Natural killer cell (primary cell): ENCODE measurements at regions not wholly inside any gene's neighbourhood (a gene's known extent, or its start where the extent isn't known, plus 50 kb on each side); places are given as distances from the start of the nearest gene placed in this dataset.

Experiments
- ATAC-seq, 3 donors: fragments of 150-1000 bp in 2 of 3; fragments of 200-7000 bp in 1 of 3; cut with Tn5 transposase; 1 replicate in 1 of 3; 2 replicates in 2 of 3; pipeline ENCODE4 v1.10.0; 2021; ENCODE audit warnings: mild to moderate bottlenecking in 2 of 3, moderate library complexity in 2 of 3
- DNase-seq, 2 donors: peaks; one replicate each; pipeline versions ENCODE4 v3.0.0 to v3.0.0-alpha.2; 2013 to 2021; ENCODE audit warnings: mixed read lengths in 1 of 2
- H3K27ac ChIP-seq: one replicate; pipeline ENCODE4 v1.5.1; 2013; ENCODE audit warnings: mild to moderate bottlenecking, low read length
- H3K27me3 ChIP-seq: one replicate; pipeline ENCODE4 v1.6.1; 2013; ENCODE audit warnings: low read length; ENCODE audit not compliant: control insufficient read depth, insufficient read depth
- H3K36me3 ChIP-seq: one replicate; pipeline ENCODE4 v1.6.1; 2013; ENCODE audit warnings: low read length; ENCODE audit not compliant: control insufficient read depth, insufficient read depth
- H3K4me1 ChIP-seq: one replicate; pipeline ENCODE4 v1.6.1; 2013; ENCODE audit warnings: low read length; ENCODE audit not compliant: control insufficient read depth, insufficient read depth
- H3K4me3 ChIP-seq: one replicate; pipeline ENCODE4 v1.5.1; 2013; ENCODE audit warnings: low read length
- H3K9me3 ChIP-seq: one replicate; pipeline ENCODE4 v1.6.1; 2013; ENCODE audit warnings: low read length; ENCODE audit not compliant: control insufficient read depth, insufficient read depth
- H3K27ac Mint-ChIP-seq, 2 donors: one replicate each; pipeline ENCODE4 v1.8.0; 2022; ENCODE audit warnings: mild to moderate bottlenecking in 2 of 2, mixed read lengths in 2 of 2, moderate library complexity in 1 of 2
- H3K27me3 Mint-ChIP-seq, 2 donors: one replicate each; pipeline ENCODE4 v1.8.0; 2022; ENCODE audit warnings: low read depth in 2 of 2, mixed read lengths in 2 of 2
- H3K36me3 Mint-ChIP-seq: one replicate; pipeline ENCODE4 v1.8.0; 2022; ENCODE audit warnings: mixed read lengths
- H3K4me1 Mint-ChIP-seq, 2 donors: one replicate each; pipeline ENCODE4 v1.8.0; 2022; ENCODE audit warnings: mixed read lengths in 2 of 2
- H3K4me3 Mint-ChIP-seq: one replicate; pipeline ENCODE4 v1.8.0; 2022; ENCODE audit warnings: mild to moderate bottlenecking, moderate library complexity, mixed read lengths
- H3K9me3 Mint-ChIP-seq, 2 donors: one replicate each; pipeline ENCODE4 v1.8.0; 2022; ENCODE audit warnings: mixed read lengths in 2 of 2
- WGBS: methylation state at CpG from one replicate; pipeline ENCODE4 v1.1.7; 2013; ENCODE audit warnings: missing lambda C conversion rate; ENCODE audit not compliant: insufficient coverage; 5-methylcytosine and 5-hydroxymethylcytosine counted together
- intact Hi-C: fragments of 100-400 bp; cut with micrococcal nuclease; formaldehyde crosslinking; loops from one replicate; pipeline ENCODE4 v1.14.2; 2022
- TF ChIP-seq, protein P1 (sequence below): fragments of 200-600 bp; IDR thresholded peaks from one replicate; pipeline ENCODE4 v1.8.0; 2022; ENCODE audit warnings: antibody characterized with exemption

DNA sequence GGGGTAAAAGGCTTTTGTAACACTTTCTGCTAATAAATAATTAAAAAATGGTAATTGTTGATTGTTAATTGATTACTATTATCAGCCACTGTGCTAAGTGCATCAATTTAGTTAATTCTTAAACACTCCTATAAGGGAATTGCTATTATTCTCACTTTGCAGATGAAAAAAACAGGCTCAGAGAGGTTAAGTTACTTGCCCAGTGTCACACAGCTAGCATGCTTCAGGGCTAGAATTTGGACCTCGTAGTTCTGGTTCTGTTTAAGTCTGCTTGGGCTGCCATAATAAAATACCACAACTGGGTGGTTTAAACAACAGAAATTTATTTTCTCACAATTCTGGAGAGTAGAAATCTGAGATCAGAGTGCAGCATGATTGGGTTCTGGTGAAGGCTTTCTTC, 164.8 kb upstream of the TBX18 start:
- no peak for DNase-seq
- Histone ChIP-seq H3K27ac (no peak overlapping the region), H3K36me3 (no peaks in the 10 kb centered on the region), H3K9me3 (no peaks in the 10 kb centered on the region), H3K4me1 (no peaks in the 10 kb centered on the region), H3K4me3 (no peak overlapping the region), H3K27me3 (no peaks in the 10 kb centered on the region)
- Mint-ChIP-seq H3K9me3 (peaks cover 3 to 5% of the 10 kb centered on the region in 2 donors), H3K4me3 (no peak overlapping the region), H3K36me3 (no peaks in the 10 kb centered on the region), H3K4me1 (no peaks in the 10 kb centered on the region), H3K27me3 (no peaks in the 10 kb centered on the region), H3K27ac (no peak overlapping the region)
- intact Hi-C loops = no loop called here
- no peak for ATAC-seq
- TF ChIP-seq, protein P1, sequence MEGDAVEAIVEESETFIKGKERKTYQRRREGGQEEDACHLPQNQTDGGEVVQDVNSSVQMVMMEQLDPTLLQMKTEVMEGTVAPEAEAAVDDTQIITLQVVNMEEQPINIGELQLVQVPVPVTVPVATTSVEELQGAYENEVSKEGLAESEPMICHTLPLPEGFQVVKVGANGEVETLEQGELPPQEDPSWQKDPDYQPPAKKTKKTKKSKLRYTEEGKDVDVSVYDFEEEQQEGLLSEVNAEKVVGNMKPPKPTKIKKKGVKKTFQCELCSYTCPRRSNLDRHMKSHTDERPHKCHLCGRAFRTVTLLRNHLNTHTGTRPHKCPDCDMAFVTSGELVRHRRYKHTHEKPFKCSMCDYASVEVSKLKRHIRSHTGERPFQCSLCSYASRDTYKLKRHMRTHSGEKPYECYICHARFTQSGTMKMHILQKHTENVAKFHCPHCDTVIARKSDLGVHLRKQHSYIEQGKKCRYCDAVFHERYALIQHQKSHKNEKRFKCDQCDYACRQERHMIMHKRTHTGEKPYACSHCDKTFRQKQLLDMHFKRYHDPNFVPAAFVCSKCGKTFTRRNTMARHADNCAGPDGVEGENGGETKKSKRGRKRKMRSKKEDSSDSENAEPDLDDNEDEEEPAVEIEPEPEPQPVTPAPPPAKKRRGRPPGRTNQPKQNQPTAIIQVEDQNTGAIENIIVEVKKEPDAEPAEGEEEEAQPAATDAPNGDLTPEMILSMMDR = no peak
- WGBS = 63% methylated on average over 1 of the region's 1 CpG

DNA sequence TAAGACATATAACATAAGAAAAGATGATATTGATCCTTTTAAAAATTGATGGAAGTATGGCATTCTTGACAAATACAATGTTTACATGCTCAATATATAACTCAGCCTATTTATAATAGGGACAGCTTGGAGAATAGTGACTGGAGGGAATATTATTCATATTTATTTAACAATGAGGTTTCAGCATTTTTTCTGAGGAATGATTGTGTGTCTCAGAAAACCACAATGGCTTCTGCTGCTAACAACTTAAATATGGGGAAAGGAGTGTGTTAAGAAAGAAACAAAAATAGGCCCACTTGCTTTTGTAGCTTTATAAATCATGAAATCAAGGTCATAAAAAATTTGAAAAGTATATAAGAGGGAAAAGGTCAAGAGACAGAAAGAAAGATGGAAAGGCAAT, 163.2 kb upstream of the TBX18 start:
- no peaks in the 10 kb centered on the region for H3K36me3 ChIP-seq
- Mint-ChIP-seq H3K36me3 (no peaks in the 10 kb centered on the region), H3K9me3 (peaks cover 3 to 5% of the 10 kb centered on the region in 2 donors), H3K27me3 (no peaks in the 10 kb centered on the region), H3K27ac (no peak overlapping the region), H3K4me3 (no peak overlapping the region), H3K4me1 (no peaks in the 10 kb centered on the region)
- H3K4me3 ChIP-seq = no peak overlapping the region
- no peaks in the 10 kb centered on the region for H3K4me1 ChIP-seq
- intact Hi-C loops = no loop called here
- no peak for ATAC-seq
- no peak overlapping the region for H3K27ac ChIP-seq
- H3K27me3 ChIP-seq = no peaks in the 10 kb centered on the region
- TF ChIP-seq, protein P1 = no peak
- no peaks in the 10 kb centered on the region for H3K9me3 ChIP-seq
- DNase-seq = no peak

- H3K27me3 Mint-ChIP-seq = no peaks in the 10 kb centered on the region
- ATAC-seq (no peak), DNase-seq (no peak)
- TF ChIP-seq, protein P1 = no peak
- H3K27me3 ChIP-seq = no peaks in the 10 kb centered on the region
- H3K4me1 Mint-ChIP-seq = no peaks in the 10 kb centered on the region
- peaks cover 0 to 3% of the 10 kb centered on the region in 2 donors for H3K9me3 Mint-ChIP-seq
- H3K4me3 Mint-ChIP-seq = no peak overlapping the region
- 86% methylated on average over 1 of the region's 5 CpGs for WGBS
- no peaks in the 10 kb centered on the region for H3K36me3 ChIP-seq
- H3K27ac ChIP-seq = no peak overlapping the region
- H3K4me3 ChIP-seq = no peak overlapping the region
- intact Hi-C loops = no loop called here
- no peak overlapping the region for H3K27ac Mint-ChIP-seq
- no peaks in the 10 kb centered on the region for H3K9me3 ChIP-seq
- no peaks in the 10 kb centered on the region for H3K36me3 Mint-ChIP-seq
- no peaks in the 10 kb centered on the region for H3K4me1 ChIP-seq
Measured at GRCh38 chr6:84926189-84927155, 162.1 kb upstream of the TBX18 start.

- no peaks in the 10 kb centered on the region for H3K36me3 Mint-ChIP-seq
- no peak overlapping the region for H3K27ac Mint-ChIP-seq
- Histone ChIP-seq H3K36me3 (no peaks in the 10 kb centered on the region), H3K27me3 (no peaks in the 10 kb centered on the region), H3K9me3 (no peaks in the 10 kb centered on the region), H3K4me3 (no peak overlapping the region), H3K4me1 (no peaks in the 10 kb centered on the region), H3K27ac (no peak overlapping the region)
- TF ChIP-seq, protein P1 = no peak
- H3K4me1 Mint-ChIP-seq = no peaks in the 10 kb centered on the region
- DNase-seq (no peak), ATAC-seq (no peak)
- no peak overlapping the region for H3K4me3 Mint-ChIP-seq
- no CpG with 5 or more reads among the region's 1 CpG for WGBS
- intact Hi-C loops = no loop called here
- H3K27me3 Mint-ChIP-seq = no peaks in the 10 kb centered on the region
- H3K9me3 Mint-ChIP-seq = peaks cover 4 to 6% of the 10 kb centered on the region in 2 donors
Measured at GRCh38 chr6:84921891-84922290, 157.5 kb upstream of the TBX18 start.
